NCI-H2196 (cell line): ENCODE measurements at regions not wholly inside any gene's neighbourhood (a gene's known extent, or its start where the extent isn't known, plus 50 kb on each side); places are given as distances from the start of the nearest gene placed in this dataset.

ENCODE experiments used
- DNase-seq: peaks from one replicate; lab custom pipeline; 2025; ENCODE audit not compliant: unreplicated experiment; lab: John Stamatoyannopoulos, UW

GRCh38 chr1:22349362-22350043 is 102.1 kb upstream of the ZBTB40 start:
- no peak for DNase-seq

- DNase-seq, result no peak
These were observed 101.3 kb upstream of the ZBTB40 start for GRCh38 chr1:22350171-22350923.

GRCh38 chr1:22350924-22351767 is 100.5 kb upstream of the ZBTB40 start:
- DNase-seq, result no peak

- DNase-seq, result no peak
These were observed 99.9 kb upstream of the ZBTB40 start for GRCh38 chr1:22351768-22352080.

- DNase-seq, result no peak
These were observed 99.3 kb upstream of the ZBTB40 start for GRCh38 chr1:22352355-22352754.

GRCh38 chr1:22352896-22353295 is 98.8 kb upstream of the ZBTB40 start:
- no peak for DNase-seq

- no peak for DNase-seq
These were observed 92.2 kb upstream of the ZBTB40 start for GRCh38 chr1:22359427-22359826.

- DNase-seq, result no peak
These were observed 88.8 kb upstream of the ZBTB40 start for GRCh38 chr1:22362626-22363402.

GRCh38 chr1:22363403-22364325 is 88.0 kb upstream of the ZBTB40 start:
- DNase-seq, result no peak

- no peak for DNase-seq
These were observed 87.4 kb upstream of the ZBTB40 start for GRCh38 chr1:22364326-22364650.

- DNase-seq, result no peak
These were observed 86.9 kb upstream of the ZBTB40 start for GRCh38 chr1:22364764-22365163.

GRCh38 chr1:22365331-22366295 is 86.0 kb upstream of the ZBTB40 start:
- DNase-seq, result no peak

- DNase-seq, result no peak
These were observed 85.3 kb upstream of the ZBTB40 start for GRCh38 chr1:22366346-22366745.

GRCh38 chr1:22368125-22368524 is 83.5 kb upstream of the ZBTB40 start:
- no peak for DNase-seq

GRCh38 chr1:22369294-22370189 is 82.1 kb upstream of the ZBTB40 start:
- DNase-seq, result no peak

- DNase-seq, result no peak
These were observed 81.5 kb upstream of the ZBTB40 start for GRCh38 chr1:22370190-22370498.

- DNase-seq, result no peak
These were observed 80.2 kb upstream of the ZBTB40 start for GRCh38 chr1:22371408-22371807.

- no peak for DNase-seq
These were observed 78.4 kb upstream of the ZBTB40 start for GRCh38 chr1:22373252-22373651.
